PC-9 (cell line): ENCODE measurements at regions not wholly inside any gene's neighbourhood (a gene's known extent, or its start where the extent isn't known, plus 50 kb on each side); places are given as distances from the start of the nearest gene placed in this dataset.

Experiments used
- CTCF ChIP-seq: fragments of 200-600 bp; sonication (generic); conservative IDR thresholded peaks from 2 replicates; pipeline ENCODE4 v1.6.1; 2017; ENCODE audit warnings: mixed run types, antibody characterized with exemption, mild to moderate bottlenecking, moderate library complexity
- EZH2 ChIP-seq: fragments of 200-600 bp; sonication (generic); IDR thresholded peaks from 2 replicates; pipeline ENCODE4 v1.8.0; 2017; ENCODE audit warnings: antibody characterized with exemption, low read depth

- no peak for TF ChIP-seq CTCF
- TF ChIP-seq EZH2: no peak
Measured at GRCh38 chr1:110763149-110763548, 88.4 kb upstream of the KCNA3 start.
